ENCODE measurements at regions not wholly inside any gene's neighbourhood (a gene's known extent, or its start where the extent isn't known, plus 50 kb on each side); places are given as distances from the start of the nearest gene placed in this dataset.
A peak's percentile ranks its signal among the peaks of the same experiment; 100 is the strongest.

DNA sequence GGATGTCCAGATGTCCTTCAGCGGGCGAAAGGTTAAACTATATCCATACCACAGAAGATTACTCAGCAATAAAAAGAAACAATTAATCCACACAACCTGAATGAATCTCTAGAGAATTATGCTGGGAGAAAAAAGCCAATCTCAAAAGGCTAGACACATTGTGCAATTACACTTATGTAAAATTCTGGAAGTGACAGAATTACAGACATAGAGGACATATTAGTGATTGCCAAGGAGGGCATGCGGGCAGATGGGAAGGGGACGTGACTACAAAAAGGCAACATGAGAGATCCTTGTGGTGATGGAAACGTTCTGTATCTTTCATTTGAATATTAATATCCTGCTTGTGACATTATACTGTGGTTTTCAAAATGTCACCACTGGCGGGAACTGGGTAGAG, 103.5 kb upstream of the BMAL1 start:
- Histone ChIP-seq H3K56ac (ENCODE audit: extremely low read depth, insufficient read depth, low read length) (no peak overlapping the region), H3K4me1 (ENCODE audit: control insufficient read depth, insufficient read depth, low read length) (peaks cover 3% of the 10 kb centered on the region; the same call in 1 of the 2 replicates), H4K20me1 (ENCODE audit: insufficient read depth, low read length) (no peaks in the 10 kb centered on the region), H4K5ac (ENCODE audit: low read depth, low read length) (no peak overlapping the region), H2BK5ac (ENCODE audit: low read depth, low read length, poor library complexity, severe bottlenecking) (no peak overlapping the region), H2AK5ac (ENCODE audit: low read depth, low read length) (no peak overlapping the region; the same call in 1 of the 2 replicates), H2AFZ (replicated peaks; ENCODE audit: low read length, poor library complexity) (no peak overlapping the region), H2BK120ac (ENCODE audit: low read depth, low read length) (no peak overlapping the region), H3K4me2 (ENCODE audit: low read depth, low read length) (no peak overlapping the region), H3K79me1 (ENCODE audit: low read depth in 1 of 2, low read length in 2 of 2) (no peaks in the 10 kb centered on the region), H3K4me3 (ENCODE audit: insufficient read depth, low read depth, low read length) (no peak overlapping the region), H3K4ac (ENCODE audit: low read depth, low read length) (no peak overlapping the region), H3K23ac (ENCODE audit: low read depth, low read length) (no peak overlapping the region), H2AK9ac (replicated peaks; ENCODE audit: low read depth, low read length, poor library complexity) (no peak overlapping the region), H3K27me3 (ENCODE audit: control insufficient read depth, insufficient read depth, low read length) (peaks cover 9% of the 10 kb centered on the region; the same call in 1 of the 2 replicates), H3K36me3 (ENCODE audit: control insufficient read depth, insufficient read depth, low read length) (no peaks in the 10 kb centered on the region), H3K14ac (replicated peaks; ENCODE audit: low read depth, low read length) (no peak overlapping the region), H4K91ac (ENCODE audit: insufficient read depth, low read depth, low read length) (no peak overlapping the region), H2BK20ac (ENCODE audit: low read depth, low read length) (no peak overlapping the region), H3K9me1 (ENCODE audit: insufficient read depth, low read length) (no peaks in the 10 kb centered on the region), H2BK15ac (ENCODE audit: low read depth, low read length) (no peak overlapping the region), H4K8ac (ENCODE audit: low read depth in 2 of 2, low read length in 2 of 2) (no peak overlapping the region), H3K18ac (ENCODE audit: low read depth, low read length) (no peak overlapping the region), H3K9me3 (ENCODE audit: control insufficient read depth, insufficient read depth, low read length) (no peaks in the 10 kb centered on the region), H3K27ac (ENCODE audit: insufficient read depth, low read length) (no peak overlapping the region), H3K9ac (ENCODE audit: low read depth, low read length) (no peak overlapping the region)
- ATAC-seq (ENCODE audit: low read depth) (peak; percentile 41; the same call in 1 of the 2 replicates), DNase-seq (peak; percentile 28)
- dilution Hi-C loops (cut with HindIII; ENCODE audit: low sequenced_read_pairs, unreplicated experiment) (loop anchor here (25.0 kb wide), 1 partner anchor 212 kb away; no protein-coding TSS in a partner anchor), in situ Hi-C loops (cut with MboI; ENCODE audit: low sequenced_read_pairs) (no loop called here), intact Hi-C loops (cut with micrococcal nuclease) (no loop called here)
- TF ChIP-seq RCOR1 (IDR thresholded peaks at IDR 0.05; ENCODE audit: insufficient replicate concordance, low read length): no peak
- no peak for TF ChIP-seq MAZ (IDR thresholded peaks at IDR 0.05; ENCODE audit: borderline replicate concordance, low read depth, low read length)
- peak; percentile 2; the same call in 1 of the 2 replicates for TF ChIP-seq MAFK (IDR thresholded peaks at IDR 0.05; ENCODE audit: low read depth, low read length)
- TF ChIP-seq, protein P1, sequence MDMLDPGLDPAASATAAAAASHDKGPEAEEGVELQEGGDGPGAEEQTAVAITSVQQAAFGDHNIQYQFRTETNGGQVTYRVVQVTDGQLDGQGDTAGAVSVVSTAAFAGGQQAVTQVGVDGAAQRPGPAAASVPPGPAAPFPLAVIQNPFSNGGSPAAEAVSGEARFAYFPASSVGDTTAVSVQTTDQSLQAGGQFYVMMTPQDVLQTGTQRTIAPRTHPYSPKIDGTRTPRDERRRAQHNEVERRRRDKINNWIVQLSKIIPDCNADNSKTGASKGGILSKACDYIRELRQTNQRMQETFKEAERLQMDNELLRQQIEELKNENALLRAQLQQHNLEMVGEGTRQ (IDR thresholded peaks at IDR 0.05; ENCODE audit: low read depth, low read length): no peak
- TF ChIP-seq CEBPB (IDR thresholded peaks at IDR 0.05; ENCODE audit: low read depth, low read length): peak; percentile 60
- TF ChIP-seq RAD21 (IDR thresholded peaks at IDR 0.05; ENCODE audit: low read length): no peak
- TF ChIP-seq, protein P2, sequence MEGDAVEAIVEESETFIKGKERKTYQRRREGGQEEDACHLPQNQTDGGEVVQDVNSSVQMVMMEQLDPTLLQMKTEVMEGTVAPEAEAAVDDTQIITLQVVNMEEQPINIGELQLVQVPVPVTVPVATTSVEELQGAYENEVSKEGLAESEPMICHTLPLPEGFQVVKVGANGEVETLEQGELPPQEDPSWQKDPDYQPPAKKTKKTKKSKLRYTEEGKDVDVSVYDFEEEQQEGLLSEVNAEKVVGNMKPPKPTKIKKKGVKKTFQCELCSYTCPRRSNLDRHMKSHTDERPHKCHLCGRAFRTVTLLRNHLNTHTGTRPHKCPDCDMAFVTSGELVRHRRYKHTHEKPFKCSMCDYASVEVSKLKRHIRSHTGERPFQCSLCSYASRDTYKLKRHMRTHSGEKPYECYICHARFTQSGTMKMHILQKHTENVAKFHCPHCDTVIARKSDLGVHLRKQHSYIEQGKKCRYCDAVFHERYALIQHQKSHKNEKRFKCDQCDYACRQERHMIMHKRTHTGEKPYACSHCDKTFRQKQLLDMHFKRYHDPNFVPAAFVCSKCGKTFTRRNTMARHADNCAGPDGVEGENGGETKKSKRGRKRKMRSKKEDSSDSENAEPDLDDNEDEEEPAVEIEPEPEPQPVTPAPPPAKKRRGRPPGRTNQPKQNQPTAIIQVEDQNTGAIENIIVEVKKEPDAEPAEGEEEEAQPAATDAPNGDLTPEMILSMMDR (conservative IDR thresholded peaks at IDR 0.05; ENCODE audit: low read depth, low read length): no peak
- TF ChIP-seq BHLHE40 (IDR thresholded peaks at IDR 0.05; ENCODE audit: low read depth, low read length): no peak
- no TSS peak for BruUV-seq (replicated peaks)
- ChIA-PET POLR2A (ENCODE audit: unreplicated experiment) (no interaction called here), CTCF (interaction anchor here (0.7 kb wide), 1 partner anchor 10 kb away, joined by 3 read pairs; no protein-coding TSS in a partner anchor)
- no CpG with 5 or more reads among the region's 6 CpGs for WGBS, 2 experiments (ENCODE audit: extremely low coverage in 2 of 2, insufficient read length in 1 of 2)

Data from IMR-90 (cell line).